ENCODE measurements at regions not wholly inside any gene's neighbourhood (a gene's known extent, or its start where the extent isn't known, plus 50 kb on each side); places are given as distances from the start of the nearest gene placed in this dataset.
"Not testable (repeated sequence)": the region's sequence is repeated elsewhere in the genome, so short reads cannot be mapped to it uniquely, and the experiment has no call there.

DNA sequence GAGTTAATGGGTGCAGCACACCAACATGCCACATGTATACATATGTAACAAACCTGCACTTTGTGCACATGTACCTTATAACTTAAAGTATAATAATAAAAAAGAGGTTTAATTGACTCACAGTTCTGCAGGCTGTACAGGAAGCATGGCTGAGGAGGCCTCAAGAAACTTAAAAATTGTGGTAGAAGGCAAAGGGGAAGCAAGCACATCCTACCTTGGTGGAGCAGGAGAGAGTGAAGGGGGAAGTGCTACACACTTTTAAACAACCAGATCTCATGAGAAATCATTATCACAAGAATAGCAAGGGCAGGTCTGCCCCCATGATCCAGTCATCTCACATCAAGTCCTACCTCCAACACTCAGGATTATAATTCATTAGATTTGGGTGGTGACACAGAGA, 463.5 kb downstream of the CSNK1G3 start:
- TF ChIP-seq POLR2A (IDR thresholded peaks at IDR 0.05), result not testable (repeated sequence)
- TF ChIP-seq, protein P1, sequence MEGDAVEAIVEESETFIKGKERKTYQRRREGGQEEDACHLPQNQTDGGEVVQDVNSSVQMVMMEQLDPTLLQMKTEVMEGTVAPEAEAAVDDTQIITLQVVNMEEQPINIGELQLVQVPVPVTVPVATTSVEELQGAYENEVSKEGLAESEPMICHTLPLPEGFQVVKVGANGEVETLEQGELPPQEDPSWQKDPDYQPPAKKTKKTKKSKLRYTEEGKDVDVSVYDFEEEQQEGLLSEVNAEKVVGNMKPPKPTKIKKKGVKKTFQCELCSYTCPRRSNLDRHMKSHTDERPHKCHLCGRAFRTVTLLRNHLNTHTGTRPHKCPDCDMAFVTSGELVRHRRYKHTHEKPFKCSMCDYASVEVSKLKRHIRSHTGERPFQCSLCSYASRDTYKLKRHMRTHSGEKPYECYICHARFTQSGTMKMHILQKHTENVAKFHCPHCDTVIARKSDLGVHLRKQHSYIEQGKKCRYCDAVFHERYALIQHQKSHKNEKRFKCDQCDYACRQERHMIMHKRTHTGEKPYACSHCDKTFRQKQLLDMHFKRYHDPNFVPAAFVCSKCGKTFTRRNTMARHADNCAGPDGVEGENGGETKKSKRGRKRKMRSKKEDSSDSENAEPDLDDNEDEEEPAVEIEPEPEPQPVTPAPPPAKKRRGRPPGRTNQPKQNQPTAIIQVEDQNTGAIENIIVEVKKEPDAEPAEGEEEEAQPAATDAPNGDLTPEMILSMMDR (IDR thresholded peaks at IDR 0.05), result not testable (repeated sequence)

All from uterus (tissue), 2 donors.